Thyroid gland (tissue), 4 donors: ENCODE measurements at regions not wholly inside any gene's neighbourhood (a gene's known extent, or its start where the extent isn't known, plus 50 kb on each side); places are given as distances from the start of the nearest gene placed in this dataset.

Experiments
- POLR2A ChIP-seq, 2 donors: fragments of 450-650 bp; IDR thresholded peaks; one replicate each; pipeline ENCODE4 v1.6.1; 2017; ENCODE audit warnings: antibody characterized with exemption in 2 of 2, mild to moderate bottlenecking in 2 of 2, moderate library complexity in 1 of 2
- TF ChIP-seq, protein P1 (sequence below), 6 experiments: fragments of 200-600 bp in 3 of 6; fragments of 450-650 bp in 3 of 6; sonication (generic) in 3 of 6; IDR thresholded peaks; one replicate each; pipeline ENCODE4 v1.5.1; 2016 to 2019; ENCODE audit warnings: antibody characterized with exemption in 6 of 6, mild to moderate bottlenecking in 2 of 6, inconsistent platforms in 1 of 6, moderate library complexity in 1 of 6

DNA sequence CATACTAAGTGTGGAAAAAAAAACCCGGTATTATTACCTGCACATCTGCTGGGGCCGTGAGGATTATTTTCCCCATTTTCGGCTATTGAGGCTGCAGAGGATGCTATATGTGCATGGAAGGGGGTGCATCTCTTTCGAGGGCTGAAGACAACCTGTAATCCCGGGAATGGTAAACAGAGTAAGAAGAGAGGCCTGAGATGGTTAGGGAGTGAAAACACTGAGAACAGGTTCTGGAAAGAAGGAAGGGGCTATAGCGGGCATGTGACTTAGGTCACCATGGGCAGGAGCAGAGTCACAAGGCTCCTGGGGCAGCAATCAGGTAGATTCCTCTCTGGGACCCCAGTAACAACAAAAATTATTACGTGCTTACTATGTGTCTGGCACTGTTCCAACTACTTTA, 299.1 kb downstream of the RRAGC start:
- TF ChIP-seq, protein P1, sequence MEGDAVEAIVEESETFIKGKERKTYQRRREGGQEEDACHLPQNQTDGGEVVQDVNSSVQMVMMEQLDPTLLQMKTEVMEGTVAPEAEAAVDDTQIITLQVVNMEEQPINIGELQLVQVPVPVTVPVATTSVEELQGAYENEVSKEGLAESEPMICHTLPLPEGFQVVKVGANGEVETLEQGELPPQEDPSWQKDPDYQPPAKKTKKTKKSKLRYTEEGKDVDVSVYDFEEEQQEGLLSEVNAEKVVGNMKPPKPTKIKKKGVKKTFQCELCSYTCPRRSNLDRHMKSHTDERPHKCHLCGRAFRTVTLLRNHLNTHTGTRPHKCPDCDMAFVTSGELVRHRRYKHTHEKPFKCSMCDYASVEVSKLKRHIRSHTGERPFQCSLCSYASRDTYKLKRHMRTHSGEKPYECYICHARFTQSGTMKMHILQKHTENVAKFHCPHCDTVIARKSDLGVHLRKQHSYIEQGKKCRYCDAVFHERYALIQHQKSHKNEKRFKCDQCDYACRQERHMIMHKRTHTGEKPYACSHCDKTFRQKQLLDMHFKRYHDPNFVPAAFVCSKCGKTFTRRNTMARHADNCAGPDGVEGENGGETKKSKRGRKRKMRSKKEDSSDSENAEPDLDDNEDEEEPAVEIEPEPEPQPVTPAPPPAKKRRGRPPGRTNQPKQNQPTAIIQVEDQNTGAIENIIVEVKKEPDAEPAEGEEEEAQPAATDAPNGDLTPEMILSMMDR (IDR thresholded peaks at IDR 0.05) = no peak
- no peak for TF ChIP-seq POLR2A (IDR thresholded peaks at IDR 0.05)
